CD1c-positive myeloid dendritic cell (primary cell): ENCODE measurements at regions not wholly inside any gene's neighbourhood (a gene's known extent, or its start where the extent isn't known, plus 50 kb on each side); places are given as distances from the start of the nearest gene placed in this dataset.

Experiments used
- DNase-seq: peaks from one replicate; pipeline ENCODE4 v3.0.0-alpha.2; 2016; ENCODE audit errors: extremely low spot score

DNA sequence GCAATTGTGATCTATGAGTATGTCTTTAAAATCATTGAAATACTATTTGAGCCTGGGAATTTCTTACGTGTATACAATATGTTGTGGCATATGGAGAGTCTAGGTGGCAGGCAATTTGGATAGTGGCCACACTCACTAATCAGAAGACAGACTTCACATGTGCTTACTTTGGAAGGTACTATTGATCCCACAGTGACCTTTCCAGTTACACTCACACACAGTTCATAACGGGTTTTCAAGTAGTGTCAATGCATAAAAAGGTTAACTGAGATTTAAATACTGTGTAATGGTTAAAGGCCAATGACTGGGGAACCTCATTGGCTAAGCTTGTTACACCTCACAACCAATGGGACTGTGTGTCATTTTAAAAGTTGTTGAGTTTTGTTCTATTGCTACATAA lies 783.2 kb downstream of the RPA4 start:
- DNase-seq = no peak

DNA sequence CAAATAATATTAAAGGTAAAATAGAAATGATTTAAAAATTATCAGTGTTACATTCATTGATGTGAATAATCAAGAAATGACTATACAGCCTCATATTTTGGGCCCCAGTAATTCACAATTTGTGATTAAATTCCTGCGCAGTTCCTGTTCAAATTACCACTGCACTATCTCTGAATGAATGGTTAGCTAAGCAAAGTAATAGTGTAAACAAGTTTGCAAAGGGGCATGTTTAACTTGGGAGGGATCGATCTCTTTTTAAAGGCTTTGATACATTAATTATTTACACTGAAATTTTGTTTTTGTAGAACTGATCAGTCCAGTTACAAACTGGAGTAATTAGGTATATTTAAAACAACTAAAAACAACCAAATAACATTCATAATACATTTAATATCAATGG lies 784.4 kb downstream of the RPA4 start:
- no peak for DNase-seq

DNA sequence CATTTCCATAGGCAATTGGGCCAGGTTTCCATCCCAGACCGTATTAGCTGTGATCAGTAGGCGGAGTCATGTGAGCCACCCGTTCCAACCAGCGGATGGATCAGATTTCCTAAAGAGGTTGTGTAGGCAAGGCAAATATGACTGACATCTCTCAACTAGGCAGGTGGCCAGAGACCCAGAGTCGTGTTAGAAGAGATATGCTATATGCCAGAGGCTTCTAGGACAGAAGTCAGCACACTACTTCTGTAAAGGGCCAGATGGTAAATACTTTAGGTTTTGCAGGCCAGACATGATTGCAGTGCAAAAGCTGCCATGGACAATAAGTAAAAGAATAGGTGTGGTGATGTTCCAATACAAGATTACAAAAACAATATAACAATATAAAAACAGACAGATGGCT lies 788.4 kb downstream of the RPA4 start:
- no peak for DNase-seq

DNA sequence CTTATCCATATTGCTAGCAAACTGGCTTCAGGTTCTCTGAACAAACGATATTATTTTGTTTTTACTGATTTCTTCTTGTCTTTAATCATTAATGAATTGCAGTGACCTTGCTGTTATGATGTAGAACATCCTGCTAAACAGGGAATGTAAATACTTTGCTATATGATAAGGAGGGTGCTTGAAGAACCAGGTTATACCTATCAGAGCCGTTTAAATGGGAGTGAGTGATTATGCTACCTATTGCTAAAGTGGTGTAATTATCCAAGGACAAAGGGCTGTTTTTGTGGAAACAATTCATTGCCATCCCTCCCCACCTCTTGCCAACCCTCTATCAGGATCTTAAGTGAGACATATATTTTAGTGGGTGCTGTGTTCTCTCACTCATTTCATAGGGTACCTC lies 788.9 kb downstream of the RPA4 start:
- no peak for DNase-seq

DNA sequence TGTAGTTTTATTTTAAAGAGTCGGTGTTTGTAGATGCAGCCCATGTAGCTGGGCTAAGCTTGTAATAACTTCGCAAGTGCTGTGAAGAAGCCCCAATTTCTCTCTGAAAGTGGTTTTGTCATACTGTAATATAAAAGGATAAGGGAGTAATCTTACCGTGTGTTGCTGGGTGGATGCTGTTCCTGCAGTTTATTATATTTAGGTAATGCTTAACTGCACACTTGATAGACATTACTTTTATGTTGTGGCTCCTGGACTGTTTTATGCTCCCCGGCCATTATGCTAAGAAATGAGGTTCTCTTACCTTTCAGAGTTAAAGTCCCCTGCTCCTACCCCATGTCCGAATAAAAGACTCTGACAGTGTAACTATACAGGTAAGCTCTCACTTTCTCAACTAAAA lies 789.4 kb downstream of the RPA4 start:
- no peak for DNase-seq

DNA sequence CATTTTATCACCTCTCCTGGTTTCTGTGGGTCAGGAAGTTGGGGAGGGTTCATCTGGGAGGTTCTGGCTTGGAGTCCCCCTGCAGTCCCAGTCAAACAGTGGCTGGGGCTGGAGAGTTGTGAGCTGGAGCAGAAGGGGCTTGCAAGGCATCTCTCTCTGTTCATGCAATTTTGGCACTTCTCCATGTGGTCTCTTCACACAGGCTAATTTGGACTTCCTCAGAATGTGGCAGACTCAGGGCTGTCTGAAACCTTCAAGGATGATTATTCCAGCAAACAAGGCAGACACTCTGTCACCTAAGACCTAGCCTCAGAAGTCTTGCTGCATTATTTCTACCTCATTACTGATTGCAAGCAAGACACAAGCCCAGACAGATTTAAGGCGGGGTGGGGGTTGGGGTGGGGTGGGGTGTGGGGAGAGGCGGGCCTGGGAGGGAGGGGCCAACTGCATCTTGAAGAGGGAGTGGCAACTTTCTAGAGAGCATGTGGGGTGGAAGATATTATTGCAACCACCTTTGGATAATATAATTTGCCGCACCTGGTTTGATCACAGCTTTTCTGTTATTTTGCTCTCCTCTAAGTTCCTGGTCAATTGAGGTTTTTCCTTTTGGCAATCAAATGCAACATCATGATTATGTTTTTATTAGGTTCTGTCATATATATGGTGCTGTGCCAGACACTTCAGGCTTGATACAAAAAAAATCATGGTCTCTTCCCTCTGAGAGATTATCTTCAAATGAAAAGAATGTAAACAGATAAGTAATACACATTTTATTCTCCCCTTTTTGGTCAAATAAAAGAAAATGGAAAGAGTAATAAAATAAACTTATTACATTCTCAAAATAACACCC lies 799.5 kb downstream of the RPA4 start:
- no peak for DNase-seq

DNA sequence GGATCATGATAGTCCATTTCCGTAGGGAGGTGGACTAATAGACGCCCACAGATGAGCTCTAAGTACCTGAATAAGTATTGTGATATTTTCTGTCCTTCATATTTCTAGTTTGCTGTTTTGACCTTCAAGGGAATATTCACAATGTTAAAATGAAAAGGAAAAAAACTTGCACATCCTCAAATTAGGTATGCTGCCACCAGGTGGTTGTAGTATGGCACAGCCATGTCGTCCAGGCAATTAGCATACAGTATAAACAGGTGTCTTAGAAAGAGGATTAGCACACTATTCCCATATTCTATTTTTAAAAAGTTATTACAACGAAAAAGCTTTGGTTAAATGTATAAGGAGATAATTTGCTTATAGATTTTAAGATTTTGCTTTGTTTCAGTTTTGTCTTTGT lies 802.0 kb downstream of the RPA4 start:
- DNase-seq = peak; percentile 2

DNA sequence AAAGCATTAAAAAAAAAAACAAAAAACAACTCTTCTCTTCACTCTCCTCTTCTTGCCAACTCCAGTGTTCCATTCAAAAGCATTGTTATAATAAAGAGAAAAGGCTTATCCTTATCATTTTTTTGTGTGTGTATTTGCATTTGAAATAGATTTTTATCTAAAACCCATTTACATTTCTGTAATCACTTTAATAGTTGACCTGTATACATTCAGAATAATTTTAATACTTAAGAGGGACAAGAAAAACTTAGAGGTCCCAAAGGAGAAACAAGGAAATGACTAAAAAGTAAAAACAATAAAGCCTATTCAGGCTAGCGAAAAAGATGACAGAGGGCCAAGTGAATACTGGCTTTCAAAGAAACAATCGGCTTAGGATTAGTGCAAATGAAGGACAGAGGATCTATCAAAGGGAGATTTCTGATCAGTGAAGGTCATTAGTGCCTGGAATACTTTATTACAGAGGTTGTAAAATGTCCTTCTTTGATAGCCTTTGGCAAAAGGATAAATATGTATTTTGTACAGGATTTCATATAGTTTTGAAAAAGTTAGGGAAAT lies 808.3 kb downstream of the RPA4 start:
- DNase-seq = no peak

DNA sequence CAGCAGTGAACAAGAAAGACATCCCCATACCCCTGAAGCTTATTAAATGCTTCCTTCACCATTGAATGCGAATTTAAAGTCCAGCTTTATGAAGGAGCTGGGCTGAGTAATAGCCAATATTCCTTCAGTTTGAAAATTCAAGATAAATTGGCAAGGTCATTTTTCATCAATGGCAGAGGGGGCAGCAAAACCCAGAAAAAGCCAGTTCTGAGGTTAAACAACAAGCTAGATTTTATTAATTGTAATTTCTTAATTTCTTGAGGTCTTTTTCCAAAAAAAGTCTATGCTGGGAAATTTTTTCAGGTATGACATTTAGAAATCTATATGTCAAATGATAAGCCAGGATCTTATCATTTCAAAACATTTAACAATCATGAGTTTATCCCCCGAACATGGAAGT lies 808.9 kb downstream of the RPA4 start:
- DNase-seq = no peak

DNA sequence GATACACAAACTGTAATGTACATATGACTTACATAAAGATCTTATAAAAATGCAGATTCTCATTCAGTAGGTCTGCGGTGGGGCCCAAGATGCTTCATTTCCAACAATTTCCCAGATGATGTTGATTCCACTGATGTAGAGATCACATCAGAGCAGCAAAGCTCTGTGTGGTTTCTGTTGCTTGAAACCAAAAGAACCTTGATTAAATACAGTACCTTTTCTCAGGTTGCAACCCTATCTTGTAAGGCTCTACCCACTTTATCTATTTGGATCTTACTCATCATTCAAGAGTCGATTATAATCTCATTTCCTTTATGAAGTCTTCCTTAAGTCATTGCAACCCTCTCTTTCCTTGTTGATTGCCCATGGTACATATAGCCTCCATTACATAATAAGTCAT lies 816.8 kb downstream of the RPA4 start:
- DNase-seq = no peak

DNA sequence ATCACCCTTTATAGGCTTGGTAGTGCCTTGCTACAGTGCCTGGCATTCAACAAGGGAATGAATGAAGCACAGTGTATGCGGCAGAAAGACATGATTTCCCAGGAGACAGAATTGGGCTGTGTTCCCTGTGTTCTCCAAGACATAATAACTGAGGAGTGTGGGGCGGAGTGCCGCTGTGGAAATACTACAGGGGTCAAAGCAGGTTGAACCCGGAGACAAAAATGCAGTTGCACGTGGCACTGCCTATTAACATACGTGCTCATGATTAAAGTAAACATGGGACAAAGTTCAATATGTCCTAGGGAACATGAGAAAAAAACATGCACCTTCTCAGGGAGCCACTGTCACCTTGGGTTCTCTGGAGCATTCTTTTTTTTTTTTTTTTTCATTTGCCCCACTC lies 820.8 kb downstream of the RPA4 start:
- DNase-seq = no peak

DNA sequence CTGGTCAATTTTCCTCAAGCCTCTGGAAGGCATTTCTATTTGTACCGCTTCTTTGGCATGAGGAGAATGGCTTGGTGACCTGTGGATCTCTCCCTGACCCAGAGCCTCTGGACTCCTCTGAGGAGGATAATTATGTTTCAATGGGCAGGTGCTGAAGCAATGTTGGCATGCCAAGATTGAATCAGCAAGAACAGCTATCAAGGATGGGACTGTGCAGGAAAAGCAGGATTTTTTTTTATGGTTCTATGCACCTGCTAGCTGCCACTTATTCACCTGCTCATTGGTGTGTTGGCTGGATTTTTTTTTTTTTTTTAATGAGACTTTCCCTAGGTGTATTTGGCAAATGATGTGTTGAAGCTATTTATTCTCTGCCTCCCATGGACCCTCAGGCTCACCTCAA lies 821.2 kb downstream of the RPA4 start:
- no peak for DNase-seq

DNA sequence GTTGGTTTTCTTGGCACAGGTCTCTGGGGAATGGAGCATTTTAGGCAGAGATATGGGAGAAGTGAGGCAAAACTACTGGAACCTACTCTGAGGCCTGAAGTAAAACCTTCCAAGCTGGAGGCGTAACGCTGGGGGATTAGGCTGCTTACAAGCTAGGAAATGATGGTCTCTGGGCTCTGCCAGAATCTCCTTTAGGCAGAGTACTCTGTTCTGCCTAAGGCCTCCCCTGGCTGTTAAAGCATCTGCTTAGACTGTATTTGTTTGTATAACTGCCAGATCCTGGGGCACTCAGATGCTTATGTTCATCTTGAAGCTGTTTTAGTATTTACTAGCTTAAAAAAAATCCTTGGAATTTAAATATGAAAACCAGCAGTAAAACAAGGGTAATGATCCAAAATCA lies 822.2 kb downstream of the RPA4 start:
- no peak for DNase-seq

DNA sequence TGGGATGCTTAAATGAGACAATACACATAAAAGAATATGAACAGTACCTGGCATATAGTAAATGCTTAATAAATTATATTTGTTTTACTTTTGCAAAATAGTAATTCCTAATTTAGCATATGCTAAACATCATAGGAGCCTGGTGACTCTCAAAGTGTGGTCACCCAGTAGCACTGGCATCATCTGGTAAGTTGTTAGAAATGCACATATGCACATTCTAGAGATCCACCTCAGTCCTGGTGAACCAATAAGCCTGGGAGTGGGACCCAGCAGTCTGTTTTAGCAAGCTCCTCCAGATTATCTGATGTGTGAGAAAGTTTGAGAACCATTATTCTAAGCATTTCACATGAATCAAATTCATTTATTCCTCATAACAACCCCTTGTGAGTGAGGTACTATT lies 830.4 kb downstream of the RPA4 start:
- no peak for DNase-seq

DNA sequence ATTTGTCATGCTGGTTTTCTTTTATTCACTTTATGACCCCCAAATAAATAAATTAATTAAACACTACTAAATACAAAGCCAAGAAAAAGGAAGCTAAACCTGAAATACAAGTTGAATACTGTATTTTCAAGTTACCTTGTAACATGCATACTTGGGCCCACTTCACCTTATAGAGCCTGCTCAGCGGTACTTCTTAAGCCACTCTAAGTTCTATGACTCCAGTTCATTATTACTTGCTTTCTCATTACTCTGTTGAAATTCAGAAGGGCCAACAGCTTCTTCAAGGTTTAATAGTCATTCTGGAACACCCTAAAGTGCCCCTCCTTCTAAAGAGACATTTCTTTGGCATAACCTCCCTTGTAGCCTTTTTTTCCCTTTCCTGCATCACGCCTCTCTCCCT lies 844.5 kb downstream of the RPA4 start:
- DNase-seq = no peak

DNA sequence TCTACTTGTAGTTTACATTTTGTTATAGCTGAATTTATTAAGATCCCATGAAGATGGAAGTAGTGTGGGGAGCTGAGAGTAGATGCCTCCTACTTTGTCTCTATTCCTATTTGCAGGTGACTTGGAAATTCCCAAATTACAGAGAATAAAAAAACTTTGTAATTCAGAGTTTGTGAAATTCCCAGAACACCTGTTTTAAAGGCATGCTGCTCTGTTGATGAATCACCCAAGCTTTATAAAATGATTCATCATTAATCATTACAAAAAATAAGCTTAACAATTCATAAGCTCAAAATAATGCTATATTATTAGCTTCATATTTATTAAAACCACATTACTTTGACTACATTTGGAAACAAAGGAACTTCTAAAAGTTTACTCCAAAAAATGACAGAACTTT lies 856.3 kb downstream of the RPA4 start:
- DNase-seq = no peak

DNA sequence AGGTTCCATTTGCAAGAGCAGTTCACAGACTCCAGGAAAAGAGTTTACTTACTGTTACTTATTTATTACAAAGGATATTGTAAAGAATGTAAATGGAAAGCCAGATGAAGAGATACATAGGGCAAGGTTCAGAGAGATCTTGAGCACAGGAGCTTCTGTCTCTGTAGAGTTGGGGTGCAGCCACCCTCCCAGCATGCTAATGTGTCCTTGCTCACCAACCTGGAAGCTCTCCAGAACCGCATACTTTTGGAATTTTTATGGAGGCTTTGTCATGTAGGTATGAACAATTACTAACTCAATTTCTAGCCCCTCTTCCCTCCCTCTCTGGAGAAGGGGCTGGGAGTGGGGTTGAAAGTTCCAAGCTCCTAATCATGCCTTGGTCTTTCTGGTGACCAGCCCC lies 857.2 kb downstream of the RPA4 start:
- DNase-seq = no peak

DNA sequence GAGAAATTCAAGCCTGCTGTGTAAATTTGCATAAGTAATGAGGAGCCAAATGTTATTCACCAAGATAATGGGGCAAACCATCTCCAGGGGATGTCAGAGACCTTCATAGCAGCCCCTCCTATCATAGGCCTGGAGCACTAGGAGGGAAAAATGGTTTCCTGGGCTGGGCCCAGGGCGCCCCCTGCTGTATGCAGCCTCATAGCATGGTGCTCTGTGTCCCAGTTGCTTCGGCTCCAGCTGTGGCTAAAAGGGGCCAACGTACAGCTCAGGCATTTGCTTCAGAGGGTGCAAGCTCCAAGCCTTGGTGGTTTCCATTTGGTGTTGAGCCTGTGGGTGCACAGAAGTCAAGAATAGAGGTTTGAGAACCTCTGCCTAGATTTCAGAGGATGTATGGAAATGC lies 859.3 kb downstream of the RPA4 start:
- DNase-seq = no peak

DNA sequence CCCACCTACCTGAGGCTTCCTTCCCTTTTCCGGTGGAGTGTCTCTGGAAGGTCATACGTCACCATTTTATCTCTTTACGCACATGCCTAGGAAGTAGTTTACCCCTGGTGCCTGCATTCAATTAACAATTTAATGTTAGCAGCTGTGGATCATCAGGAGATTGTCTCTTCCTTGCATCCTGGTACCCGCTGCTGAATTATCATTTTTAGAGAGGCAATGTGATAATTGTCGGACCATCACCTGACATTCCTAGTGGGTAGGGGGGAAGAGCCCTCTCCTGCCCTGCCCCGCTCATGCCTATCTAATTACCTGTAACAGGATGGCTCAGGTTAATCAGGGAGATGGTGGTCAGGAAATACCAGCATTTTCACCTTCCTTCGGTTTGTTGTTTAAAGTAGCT lies 863.6 kb downstream of the RPA4 start:
- no peak for DNase-seq

DNA sequence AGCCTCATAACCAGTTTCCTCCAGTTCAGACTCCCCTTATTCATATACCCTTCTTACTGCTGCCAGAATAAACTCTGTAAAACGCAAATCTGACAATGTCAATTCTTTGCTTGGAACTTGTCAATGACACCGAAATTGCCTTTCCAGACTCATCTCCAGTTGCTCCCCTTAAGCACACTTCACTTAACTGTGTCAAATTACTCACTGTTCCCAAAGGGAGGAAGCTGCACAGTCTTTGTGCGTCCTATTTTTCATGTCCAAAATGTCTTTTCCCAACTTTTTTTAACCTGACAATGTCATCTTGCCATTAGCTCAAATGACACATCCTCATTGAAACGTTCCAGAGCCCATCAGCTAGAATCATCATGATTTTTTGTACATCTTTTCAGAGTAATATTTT lies 867.3 kb downstream of the RPA4 start:
- DNase-seq = no peak

DNA sequence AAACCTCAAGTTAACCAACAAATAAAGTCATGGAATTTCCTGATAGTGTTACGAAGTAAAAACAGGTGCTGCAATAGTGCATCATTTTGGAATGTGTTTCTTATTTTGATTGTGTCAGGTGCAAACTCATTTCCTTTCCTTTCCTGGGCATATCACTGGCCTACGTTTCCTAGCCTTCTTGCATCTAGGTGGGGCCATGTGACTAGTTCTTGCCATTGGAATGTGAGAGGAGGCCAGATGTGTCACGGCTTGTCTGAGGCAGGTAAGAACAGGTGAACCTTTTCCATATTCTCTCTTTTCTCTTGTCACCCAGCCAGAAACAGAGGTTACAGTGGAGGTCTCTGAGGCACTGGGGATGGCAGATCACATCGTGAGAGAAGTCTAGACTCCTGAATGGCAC lies 868.0 kb downstream of the RPA4 start:
- no peak for DNase-seq

DNA sequence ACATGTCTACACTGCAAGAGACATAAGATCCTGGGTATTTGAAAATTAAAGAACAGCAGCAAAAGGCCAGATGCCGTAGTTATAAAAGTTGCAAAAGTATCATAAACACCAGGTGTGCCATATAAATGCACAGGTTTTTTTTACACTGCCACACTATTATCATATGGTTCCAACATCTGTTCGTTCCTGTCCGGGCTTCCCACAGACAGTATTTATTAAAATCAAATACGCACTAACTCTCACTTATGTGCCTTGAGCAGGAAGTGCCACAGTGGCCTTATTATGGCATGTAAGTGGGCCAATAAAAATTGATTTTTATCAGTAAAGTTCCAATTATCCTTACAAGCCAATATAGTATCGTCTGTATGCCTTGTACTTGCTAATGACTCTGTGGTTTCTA lies 873.2 kb downstream of the RPA4 start:
- DNase-seq = no peak

DNA sequence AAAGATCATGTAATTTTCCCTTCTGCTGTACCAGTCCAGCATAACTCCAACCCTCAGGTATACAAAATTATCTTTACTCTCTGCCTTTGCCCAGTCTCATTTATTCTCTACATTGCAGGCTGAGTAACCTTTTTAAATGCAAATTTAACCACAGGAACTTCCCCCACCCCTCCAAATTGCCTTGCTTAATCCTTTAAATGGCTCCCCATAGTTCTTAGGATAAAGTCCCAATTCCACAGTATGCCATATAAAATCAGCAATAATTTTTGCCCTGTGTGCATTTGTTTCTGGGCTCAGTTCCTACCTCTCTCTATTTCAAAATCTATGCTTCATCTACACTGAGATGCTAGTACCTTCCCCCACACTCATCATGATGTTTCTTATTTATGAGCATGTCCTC lies 879.7 kb downstream of the RPA4 start:
- no peak for DNase-seq

DNA sequence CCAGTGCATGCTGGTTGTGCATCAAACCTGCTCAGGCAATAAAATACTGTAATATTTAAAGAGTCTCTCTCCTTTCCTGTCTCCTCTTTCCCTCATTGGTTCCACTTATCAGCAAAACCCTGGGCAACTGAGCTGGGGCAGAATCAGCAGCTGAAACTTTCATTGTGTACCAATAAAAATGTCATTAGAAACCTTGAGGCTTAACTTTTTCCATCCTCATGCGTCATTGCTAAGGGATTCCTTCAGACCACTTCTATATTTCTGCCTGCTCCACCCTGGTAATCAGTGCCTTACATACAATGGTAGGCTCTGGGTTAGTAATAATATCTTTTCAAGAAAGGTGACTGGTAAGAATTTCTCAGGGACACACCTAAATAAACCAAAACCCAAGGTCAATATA lies 880.3 kb downstream of the RPA4 start:
- no peak for DNase-seq
